Karpas-422 (cell line): ENCODE measurements at regions not wholly inside any gene's neighbourhood (a gene's known extent, or its start where the extent isn't known, plus 50 kb on each side); places are given as distances from the start of the nearest gene placed in this dataset.
"Not testable (repeated sequence)": the region's sequence is repeated elsewhere in the genome, so short reads cannot be mapped to it uniquely, and the experiment has no call there.

Experiments used
- DNase-seq: peaks from one replicate; pipeline ENCODE4 v3.0.0-alpha.2; 2015
- H2AFZ ChIP-seq: fragments of 200-600 bp; sonication (generic); 2 replicates; pipeline ENCODE4 v1.6.1; 2014; ENCODE audit warnings: antibody characterized with exemption, low read length, mixed read lengths
- H3K27ac ChIP-seq: fragments of 200-600 bp; sonication (generic); 2 replicates; pipeline ENCODE4 v1.5.1; 2014; ENCODE audit warnings: mild to moderate bottlenecking, low read length, moderate library complexity
- H3K27me3 ChIP-seq: fragments of 200-600 bp; sonication (generic); 2 replicates; pipeline ENCODE4 v1.6.1; 2014; ENCODE audit warnings: low read length, mixed read lengths
- H3K36me3 ChIP-seq: fragments of 200-600 bp; sonication (generic); 2 replicates; pipeline ENCODE4 v1.6.1; 2014; ENCODE audit warnings: low read length, mixed read lengths; ENCODE audit not compliant: insufficient read depth
- H3K4me1 ChIP-seq: fragments of 200-600 bp; sonication (generic); 2 replicates; pipeline ENCODE4 v1.6.1; 2014; ENCODE audit warnings: mild to moderate bottlenecking, low read length, mixed read lengths
- H3K4me2 ChIP-seq: fragments of 200-600 bp; sonication (generic); 2 replicates; pipeline ENCODE4 v1.6.1; 2014; ENCODE audit warnings: low read length, low read depth, mild to moderate bottlenecking; ENCODE audit not compliant: poor library complexity, severe bottlenecking
- H3K4me3 ChIP-seq: fragments of 200-600 bp; sonication (generic); 2 replicates; pipeline ENCODE4 v1.5.1; 2014; ENCODE audit warnings: mild to moderate bottlenecking, antibody characterized with exemption, low read length, mixed read lengths
- H3K79me2 ChIP-seq: fragments of 200-600 bp; sonication (generic); 2 replicates; pipeline ENCODE4 v1.6.1; 2014; ENCODE audit warnings: mild to moderate bottlenecking, low read length, mixed read lengths
- H3K9ac ChIP-seq: fragments of 200-600 bp; sonication (generic); 2 replicates; pipeline ENCODE4 v1.6.0; 2014; ENCODE audit warnings: low read length
- H3K9me2 ChIP-seq: fragments of 200-600 bp; sonication (generic), shearing (Covaris generic); replicated peaks from 2 replicates; pipeline ENCODE4 v1.6.0; 2014; ENCODE audit warnings: mild to moderate bottlenecking, low read length, moderate library complexity; ENCODE audit not compliant: insufficient read depth
- H3K9me3 ChIP-seq: fragments of 300-700, 200-600 bp; sonication (generic); 2 replicates; pipeline ENCODE4 v1.6.1; 2014; ENCODE audit warnings: low read length, mixed read lengths
- H4K20me1 ChIP-seq: fragments of 200-600 bp; sonication (generic); 2 replicates; pipeline ENCODE4 v1.6.1; 2014; ENCODE audit warnings: mild to moderate bottlenecking, antibody characterized with exemption, low read length, low read depth; ENCODE audit not compliant: insufficient read depth

DNA sequence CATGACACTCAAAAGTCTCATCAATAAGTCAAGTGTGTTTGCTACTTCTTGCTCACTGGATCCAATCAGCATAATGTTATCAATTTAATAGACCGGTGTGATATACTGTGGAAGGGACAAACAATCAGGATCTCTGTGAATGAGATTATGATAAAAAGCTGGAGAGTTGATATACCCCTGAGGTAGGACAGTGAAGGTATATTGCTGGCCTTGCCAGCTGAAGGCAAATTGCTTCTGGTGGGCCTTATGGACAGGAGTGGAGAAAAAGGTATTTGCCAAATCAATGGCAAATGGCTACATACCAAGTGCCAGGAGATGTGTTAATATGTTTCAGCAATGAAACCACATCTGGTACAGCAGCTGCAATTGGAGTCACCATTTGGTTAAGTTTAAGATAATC, 134.4 kb upstream of the TENT5A start:
- H3K9me2 ChIP-seq, H3K79me2 ChIP-seq, H3K36me3 ChIP-seq, H3K9ac ChIP-seq, DNase-seq, H4K20me1 ChIP-seq, H3K4me3 ChIP-seq, H2AFZ ChIP-seq, H3K27ac ChIP-seq, H3K27me3 ChIP-seq, H3K9me3 ChIP-seq, H3K4me2 ChIP-seq, H3K4me1 ChIP-seq: not testable (repeated sequence)

DNA sequence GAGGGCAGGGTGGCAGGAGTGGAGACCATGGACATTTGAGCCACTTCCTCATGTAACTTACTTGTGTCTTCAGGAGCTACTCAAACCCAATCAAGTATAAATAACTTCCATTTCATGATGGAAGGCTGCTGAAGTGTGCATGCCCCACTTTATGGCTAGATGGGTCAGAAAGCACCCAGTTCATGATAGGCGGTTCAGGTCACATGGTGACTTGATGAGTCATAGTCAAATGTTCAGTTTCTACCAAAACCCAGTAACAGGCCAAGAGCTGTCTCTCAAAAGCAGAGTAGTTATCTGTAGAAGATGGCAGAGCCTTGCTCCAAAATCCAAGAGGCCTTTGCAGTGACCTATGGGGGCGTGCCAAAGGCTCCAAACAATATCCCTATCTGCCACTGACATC, 133.7 kb upstream of the TENT5A start:
- H3K4me1 ChIP-seq, result no peaks in the 10 kb centered on the region
- H3K27ac ChIP-seq, result no peak overlapping the region
- H4K20me1 ChIP-seq, result no peaks in the 10 kb centered on the region
- no peak for DNase-seq
- no peak overlapping the region for H3K4me2 ChIP-seq
- no peaks in the 10 kb centered on the region for H3K9me2 ChIP-seq
- H3K9ac ChIP-seq, result no peak overlapping the region
- no peaks in the 10 kb centered on the region for H3K9me3 ChIP-seq
- H3K36me3 ChIP-seq, result no peaks in the 10 kb centered on the region
- H3K79me2 ChIP-seq, result no peaks in the 10 kb centered on the region
- H2AFZ ChIP-seq, result no peak overlapping the region
- H3K4me3 ChIP-seq, result no peak overlapping the region
- H3K27me3 ChIP-seq, result no peaks in the 10 kb centered on the region

DNA sequence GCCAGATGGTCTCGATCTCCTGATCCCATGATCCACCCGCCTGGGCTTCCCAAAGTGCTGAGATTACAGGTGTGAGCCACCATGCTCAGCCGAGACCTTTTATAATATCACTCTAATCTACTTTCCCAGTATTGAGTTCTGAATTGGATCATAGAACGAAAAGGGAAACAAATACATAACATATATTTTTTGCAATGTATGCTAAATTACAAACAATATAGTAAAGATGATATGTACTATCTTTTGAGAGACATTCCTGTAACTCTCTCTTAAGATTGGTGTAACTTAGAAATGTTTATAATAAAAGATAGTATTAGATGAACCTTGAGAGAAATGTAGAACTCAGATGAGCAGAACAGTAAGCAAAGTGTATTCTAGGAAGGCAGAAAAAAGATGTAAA, 129.2 kb upstream of the TENT5A start:
- no peak overlapping the region for H3K4me2 ChIP-seq
- DNase-seq, result no peak
- H3K79me2 ChIP-seq, result no peaks in the 10 kb centered on the region
- no peak overlapping the region for H3K4me3 ChIP-seq
- H3K4me1 ChIP-seq, result no peaks in the 10 kb centered on the region
- no peak overlapping the region for H3K27ac ChIP-seq
- no peaks in the 10 kb centered on the region for H3K36me3 ChIP-seq
- no peak overlapping the region for H3K9ac ChIP-seq
- no peaks in the 10 kb centered on the region for H3K9me2 ChIP-seq
- no peak overlapping the region for H2AFZ ChIP-seq
- H4K20me1 ChIP-seq, result no peaks in the 10 kb centered on the region
- no peaks in the 10 kb centered on the region for H3K27me3 ChIP-seq
- H3K9me3 ChIP-seq, result no peaks in the 10 kb centered on the region

DNA sequence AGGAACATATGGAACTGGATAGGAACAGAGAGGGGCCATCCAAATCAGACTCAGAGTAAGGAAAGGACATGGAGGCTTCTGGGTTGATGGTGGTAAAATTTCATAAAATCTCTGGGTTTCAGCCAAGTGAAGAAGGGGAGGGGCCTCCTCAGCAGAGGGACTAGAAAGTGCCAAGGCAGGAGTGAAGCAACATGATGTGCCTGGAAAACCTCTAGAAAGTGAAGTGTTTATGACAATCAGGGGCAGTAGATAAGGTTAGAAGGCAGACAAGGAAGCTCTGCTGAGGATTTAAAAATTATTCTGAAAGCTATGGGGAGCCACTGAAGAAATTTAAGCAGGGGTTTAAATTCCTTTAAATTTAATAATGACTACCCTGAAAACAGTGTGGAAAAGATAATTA, 126.0 kb upstream of the TENT5A start:
- no peaks in the 10 kb centered on the region for H4K20me1 ChIP-seq
- no peaks in the 10 kb centered on the region for H3K36me3 ChIP-seq
- no peaks in the 10 kb centered on the region for H3K79me2 ChIP-seq
- H3K27me3 ChIP-seq, result no peaks in the 10 kb centered on the region
- no peak overlapping the region for H3K4me3 ChIP-seq
- no peaks in the 10 kb centered on the region for H3K4me1 ChIP-seq
- no peak overlapping the region for H3K9ac ChIP-seq
- no peak for DNase-seq
- H3K4me2 ChIP-seq, result no peak overlapping the region
- no peak overlapping the region for H3K27ac ChIP-seq
- H3K9me2 ChIP-seq, result no peaks in the 10 kb centered on the region
- no peak overlapping the region for H2AFZ ChIP-seq
- no peaks in the 10 kb centered on the region for H3K9me3 ChIP-seq

DNA sequence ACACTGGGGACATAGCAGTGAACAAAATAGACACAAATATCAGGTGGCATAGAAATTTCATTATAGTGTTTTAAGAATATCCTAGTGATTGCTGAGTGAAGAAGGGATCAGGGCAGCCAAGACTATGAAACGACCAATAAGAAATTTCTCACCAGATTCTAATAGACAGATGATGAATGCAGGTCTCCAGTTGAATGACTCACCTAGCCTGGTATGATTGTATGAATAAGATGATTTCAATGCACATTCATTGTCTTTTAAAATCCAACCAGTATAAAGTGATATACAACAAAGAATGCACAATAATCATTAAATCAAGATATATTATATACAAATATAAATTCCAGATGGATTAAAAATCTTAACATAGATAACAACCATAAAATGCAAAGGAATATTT, 124.5 kb upstream of the TENT5A start:
- H3K4me3 ChIP-seq, result no peak overlapping the region
- H3K79me2 ChIP-seq, result no peaks in the 10 kb centered on the region
- H3K9ac ChIP-seq, result no peak overlapping the region
- no peaks in the 10 kb centered on the region for H3K9me2 ChIP-seq
- no peak for DNase-seq
- no peak overlapping the region for H2AFZ ChIP-seq
- H3K4me1 ChIP-seq, result no peaks in the 10 kb centered on the region
- no peaks in the 10 kb centered on the region for H4K20me1 ChIP-seq
- no peak overlapping the region for H3K4me2 ChIP-seq
- H3K36me3 ChIP-seq, result no peaks in the 10 kb centered on the region
- no peak overlapping the region for H3K27ac ChIP-seq
- H3K27me3 ChIP-seq, result no peaks in the 10 kb centered on the region
- H3K9me3 ChIP-seq, result no peaks in the 10 kb centered on the region

DNA sequence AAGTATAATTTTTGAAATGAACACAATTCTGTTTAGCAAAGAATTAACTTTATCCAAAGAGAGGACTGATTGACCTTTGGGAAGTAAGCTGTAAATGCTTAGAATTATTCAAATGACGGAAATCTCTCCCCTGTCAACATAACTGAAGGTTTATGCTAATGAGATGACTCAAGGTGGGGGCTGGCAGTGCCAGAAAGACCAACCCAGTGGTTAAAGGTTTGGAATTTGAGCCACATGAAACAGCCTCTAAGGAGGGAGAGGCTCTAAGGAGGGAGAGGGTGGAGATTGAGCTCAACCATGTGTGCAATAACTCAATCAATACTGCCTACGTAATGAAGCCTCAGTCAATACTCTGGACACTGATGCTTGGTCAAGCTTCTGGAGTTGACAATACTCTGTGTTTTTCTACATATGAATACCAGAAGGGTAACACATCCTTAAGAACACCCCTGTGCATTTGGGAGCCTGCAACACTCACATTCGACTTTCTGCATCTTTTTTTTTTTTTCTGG, 123.4 kb upstream of the TENT5A start:
- H3K27me3 ChIP-seq, result no peaks in the 10 kb centered on the region
- H3K9ac ChIP-seq, result no peak overlapping the region
- H3K36me3 ChIP-seq, result no peaks in the 10 kb centered on the region

DNA sequence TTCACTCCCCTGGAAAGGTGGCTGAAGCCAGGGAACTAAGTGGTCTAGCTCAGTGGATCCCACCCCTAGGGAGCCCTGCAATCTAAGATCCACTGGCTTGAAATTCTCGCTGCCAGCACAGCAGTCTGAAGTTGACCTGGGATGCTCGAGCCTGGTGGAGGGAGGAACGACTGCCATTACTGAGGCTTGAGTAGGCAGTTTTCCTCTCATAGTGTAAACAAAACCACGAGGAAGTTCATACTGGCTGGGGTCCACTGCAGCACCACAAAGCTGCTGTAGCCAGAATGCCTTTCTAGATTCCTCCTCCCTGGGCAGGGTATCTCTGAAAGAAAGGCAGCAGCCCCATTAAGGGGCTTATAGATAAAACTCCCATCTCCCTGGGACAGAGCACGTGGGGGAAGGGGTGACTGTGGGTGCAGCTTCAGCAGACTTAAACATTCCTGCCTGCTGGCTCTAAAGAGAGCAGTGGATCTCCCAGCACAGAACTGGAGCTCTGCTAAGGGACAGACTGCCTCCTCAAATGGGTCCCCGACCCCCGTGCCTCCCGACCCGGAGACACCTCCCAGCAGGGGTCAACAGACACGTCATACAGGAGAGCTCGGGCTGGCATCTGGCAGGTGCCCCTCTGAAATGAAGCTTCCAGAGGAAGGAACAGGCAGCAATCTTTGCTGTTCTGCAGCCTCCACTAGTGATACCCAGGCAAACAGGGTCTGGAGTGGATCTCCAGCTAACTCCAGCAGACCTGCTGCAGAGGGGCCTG, 117.4 kb upstream of the TENT5A start:
- H3K4me2 ChIP-seq, H3K79me2 ChIP-seq, H3K9ac ChIP-seq, H3K4me1 ChIP-seq, H3K36me3 ChIP-seq, H2AFZ ChIP-seq, H4K20me1 ChIP-seq, H3K9me3 ChIP-seq, DNase-seq, H3K27ac ChIP-seq, H3K27me3 ChIP-seq, H3K4me3 ChIP-seq, H3K9me2 ChIP-seq: not testable (repeated sequence)

More for the DNA sequence above, 123.4 kb upstream of the TENT5A start:
- Histone ChIP-seq H3K4me3 (no peak overlapping the region), H3K4me1 (no peaks in the 10 kb centered on the region), H4K20me1 (no peaks in the 10 kb centered on the region), H3K9me3 (no peaks in the 10 kb centered on the region), H3K9me2 (no peaks in the 10 kb centered on the region), H3K4me2 (no peak overlapping the region), H2AFZ (no peak overlapping the region), H3K27ac (no peak overlapping the region), H3K79me2 (no peaks in the 10 kb centered on the region)
- no peak for DNase-seq

DNA sequence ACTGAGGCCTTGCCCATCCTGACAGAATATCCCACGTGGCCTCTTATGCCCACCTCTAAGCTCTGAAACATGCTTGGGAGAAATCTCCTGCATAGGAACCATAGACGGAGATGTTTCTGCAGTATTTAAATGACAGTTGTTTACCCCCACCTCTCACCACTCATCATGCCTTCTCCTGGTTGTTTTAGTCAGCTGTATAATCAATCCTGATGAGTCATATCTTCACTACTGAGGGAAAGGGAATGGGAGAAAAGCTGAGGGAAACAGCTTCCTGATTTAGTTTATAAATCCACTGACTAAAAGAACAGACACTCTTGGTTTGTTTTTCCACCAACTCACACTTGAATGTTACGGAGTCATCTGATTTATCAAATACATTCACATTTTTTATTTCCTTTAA, 113.2 kb upstream of the TENT5A start:
- H3K36me3 ChIP-seq, result no peaks in the 10 kb centered on the region
- no peaks in the 10 kb centered on the region for H3K27me3 ChIP-seq
- H2AFZ ChIP-seq, result no peak overlapping the region
- H3K79me2 ChIP-seq, result no peaks in the 10 kb centered on the region
- H3K4me2 ChIP-seq, result no peak overlapping the region
- no peak overlapping the region for H3K27ac ChIP-seq
- H3K9ac ChIP-seq, result no peak overlapping the region
- no peaks in the 10 kb centered on the region for H3K9me2 ChIP-seq
- no peaks in the 10 kb centered on the region for H3K9me3 ChIP-seq
- no peaks in the 10 kb centered on the region for H4K20me1 ChIP-seq
- DNase-seq, result no peak
- H3K4me3 ChIP-seq, result no peak overlapping the region
- no peaks in the 10 kb centered on the region for H3K4me1 ChIP-seq
